ENCODE measurements at regions not wholly inside any gene's neighbourhood (a gene's known extent, or its start where the extent isn't known, plus 50 kb on each side); places are given as distances from the start of the nearest gene placed in this dataset.

DNA sequence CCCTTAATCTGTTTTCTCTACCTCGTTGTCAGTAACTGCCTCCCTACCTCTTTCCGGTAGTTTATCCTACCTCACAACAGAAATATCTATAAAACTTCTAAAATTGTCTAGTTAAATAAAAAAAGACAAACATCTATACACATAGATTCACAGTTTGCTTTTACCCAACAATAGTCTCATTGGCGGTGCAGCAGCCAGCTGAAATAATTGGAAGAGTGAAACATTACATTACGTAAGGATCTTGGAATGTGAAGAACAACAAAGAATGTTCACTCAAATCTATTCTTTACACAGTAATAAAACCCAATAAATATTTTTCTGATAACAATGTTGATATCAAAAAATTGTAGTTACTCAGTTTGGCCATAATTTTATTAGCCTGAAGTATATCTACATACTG lies 115.5 kb upstream of the ARPP21 start:
- DNase-seq = no peak
- Mint-ChIP-seq H3K36me3 (ENCODE audit: low read depth) (no peaks in the 10 kb centered on the region), H3K4me3 (no peak overlapping the region), H3K27me3 (ENCODE audit: insufficient read depth) (no peaks in the 10 kb centered on the region; the same call in 1 of the 2 replicates), H3K9me3 (peaks cover 36% of the 10 kb centered on the region), H3K27ac (no peak overlapping the region), H3K4me1 (ENCODE audit: low read depth) (no peaks in the 10 kb centered on the region)
- TF ChIP-seq, protein P1, sequence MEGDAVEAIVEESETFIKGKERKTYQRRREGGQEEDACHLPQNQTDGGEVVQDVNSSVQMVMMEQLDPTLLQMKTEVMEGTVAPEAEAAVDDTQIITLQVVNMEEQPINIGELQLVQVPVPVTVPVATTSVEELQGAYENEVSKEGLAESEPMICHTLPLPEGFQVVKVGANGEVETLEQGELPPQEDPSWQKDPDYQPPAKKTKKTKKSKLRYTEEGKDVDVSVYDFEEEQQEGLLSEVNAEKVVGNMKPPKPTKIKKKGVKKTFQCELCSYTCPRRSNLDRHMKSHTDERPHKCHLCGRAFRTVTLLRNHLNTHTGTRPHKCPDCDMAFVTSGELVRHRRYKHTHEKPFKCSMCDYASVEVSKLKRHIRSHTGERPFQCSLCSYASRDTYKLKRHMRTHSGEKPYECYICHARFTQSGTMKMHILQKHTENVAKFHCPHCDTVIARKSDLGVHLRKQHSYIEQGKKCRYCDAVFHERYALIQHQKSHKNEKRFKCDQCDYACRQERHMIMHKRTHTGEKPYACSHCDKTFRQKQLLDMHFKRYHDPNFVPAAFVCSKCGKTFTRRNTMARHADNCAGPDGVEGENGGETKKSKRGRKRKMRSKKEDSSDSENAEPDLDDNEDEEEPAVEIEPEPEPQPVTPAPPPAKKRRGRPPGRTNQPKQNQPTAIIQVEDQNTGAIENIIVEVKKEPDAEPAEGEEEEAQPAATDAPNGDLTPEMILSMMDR (IDR thresholded peaks at IDR 0.05) = no peak

DNA sequence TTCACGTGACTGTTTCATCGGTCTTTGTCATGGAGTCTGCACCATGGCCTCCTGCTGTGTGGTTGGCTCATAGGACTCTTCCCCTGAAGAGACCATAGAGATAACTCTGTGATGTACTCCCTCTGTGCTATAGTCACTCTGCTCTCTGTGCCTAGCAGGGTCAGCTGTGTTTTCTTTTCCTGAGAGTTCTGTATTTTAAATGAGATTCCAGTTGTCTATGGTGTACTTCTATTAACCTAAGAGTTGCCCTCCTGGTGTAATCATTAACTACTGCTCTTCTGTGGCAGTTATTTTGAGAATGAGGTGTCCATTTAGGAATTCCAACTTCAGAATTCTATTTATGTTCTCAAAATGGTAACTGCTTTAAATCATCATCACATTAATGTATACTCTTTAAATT lies 114.5 kb upstream of the ARPP21 start:
- no peaks in the 10 kb centered on the region for H3K4me1 Mint-ChIP-seq (ENCODE audit: low read depth)
- H3K36me3 Mint-ChIP-seq (ENCODE audit: low read depth) = no peaks in the 10 kb centered on the region
- no peak overlapping the region for H3K27ac Mint-ChIP-seq
- H3K27me3 Mint-ChIP-seq (ENCODE audit: insufficient read depth) = no peaks in the 10 kb centered on the region
- TF ChIP-seq, protein P1 (IDR thresholded peaks at IDR 0.05) = no peak
- H3K4me3 Mint-ChIP-seq = no peak overlapping the region
- peaks cover 37% of the 10 kb centered on the region for H3K9me3 Mint-ChIP-seq
- no peak for DNase-seq

DNA sequence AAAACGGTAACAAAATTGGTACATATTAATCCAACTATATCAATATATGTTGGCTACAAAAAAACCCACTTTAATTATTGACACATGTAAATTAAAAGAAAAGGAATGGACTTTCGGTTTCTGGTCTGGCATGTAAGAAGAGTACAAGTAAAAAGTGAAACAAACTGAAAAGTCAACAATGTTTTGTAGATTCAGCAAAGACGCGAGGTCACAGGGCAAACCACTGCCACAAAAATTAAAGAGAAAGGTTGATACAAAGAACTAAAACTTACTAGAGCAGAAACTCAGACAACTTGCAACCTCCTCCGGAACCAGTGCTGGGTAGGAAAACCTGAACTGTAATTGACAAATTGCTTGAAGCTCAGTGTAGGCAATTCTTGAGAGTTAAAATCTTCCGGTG lies 110.6 kb upstream of the ARPP21 start:
- no peaks in the 10 kb centered on the region for H3K4me1 Mint-ChIP-seq (ENCODE audit: low read depth)
- H3K27me3 Mint-ChIP-seq (ENCODE audit: insufficient read depth) = no peaks in the 10 kb centered on the region
- no peaks in the 10 kb centered on the region; the same call in 1 of the 2 replicates for H3K36me3 Mint-ChIP-seq (ENCODE audit: low read depth)
- no peak overlapping the region for H3K27ac Mint-ChIP-seq
- TF ChIP-seq, protein P1 (IDR thresholded peaks at IDR 0.05) = no peak
- DNase-seq = no peak
- no peak overlapping the region for H3K4me3 Mint-ChIP-seq
- H3K9me3 Mint-ChIP-seq = peaks cover 31% of the 10 kb centered on the region

DNA sequence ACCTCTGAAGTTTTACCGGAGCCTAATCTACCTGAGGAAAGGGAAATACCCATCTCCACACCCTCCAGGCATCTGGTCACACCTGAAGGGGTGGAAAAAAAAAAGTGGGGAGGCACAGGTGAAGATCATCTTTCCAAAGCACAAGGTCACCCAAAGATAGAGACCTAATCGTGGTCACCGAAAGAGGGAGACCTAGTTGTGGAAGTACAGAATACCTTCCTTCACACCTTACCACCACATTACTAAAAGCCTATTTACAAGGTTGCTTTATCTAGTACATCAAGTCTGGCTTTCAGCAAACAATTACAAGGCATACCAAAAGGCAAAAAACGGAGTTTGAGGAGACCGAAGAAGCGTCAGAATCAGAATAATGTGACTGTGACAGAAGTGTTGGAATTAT lies 110.0 kb upstream of the ARPP21 start:
- Mint-ChIP-seq H3K4me3 (no peak overlapping the region), H3K27me3 (ENCODE audit: insufficient read depth) (no peaks in the 10 kb centered on the region), H3K9me3 (peaks cover 34% of the 10 kb centered on the region), H3K4me1 (ENCODE audit: low read depth) (no peaks in the 10 kb centered on the region), H3K27ac (no peak overlapping the region), H3K36me3 (ENCODE audit: low read depth) (no peaks in the 10 kb centered on the region; the same call in 1 of the 2 replicates)
- TF ChIP-seq, protein P1 (IDR thresholded peaks at IDR 0.05) = no peak
- no peak for DNase-seq

DNA sequence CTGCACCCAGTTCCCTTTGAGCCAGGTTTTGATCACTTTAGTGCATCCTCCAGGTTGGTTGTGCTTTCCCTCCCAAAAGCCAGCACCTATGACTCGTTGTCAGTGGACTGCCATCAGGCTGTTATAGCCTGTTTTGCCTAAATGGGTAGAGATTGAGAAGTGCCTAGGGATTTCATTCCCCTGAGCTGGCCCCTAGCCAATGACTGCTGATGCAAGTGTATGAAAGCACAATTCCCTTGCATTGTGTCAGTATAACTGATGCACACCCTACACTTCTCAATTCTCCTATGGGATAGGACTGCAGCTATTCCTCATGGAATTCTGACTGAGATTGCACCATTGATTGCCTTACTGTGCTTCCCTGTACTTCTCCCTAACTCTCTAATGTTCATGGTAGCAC lies 102.1 kb upstream of the ARPP21 start:
- H3K36me3 Mint-ChIP-seq (ENCODE audit: low read depth) = no peaks in the 10 kb centered on the region
- TF ChIP-seq, protein P1 (IDR thresholded peaks at IDR 0.05) = no peak
- DNase-seq = no peak
- no peaks in the 10 kb centered on the region for H3K4me1 Mint-ChIP-seq (ENCODE audit: low read depth)
- H3K27me3 Mint-ChIP-seq (ENCODE audit: insufficient read depth) = no peaks in the 10 kb centered on the region
- no peak overlapping the region for H3K27ac Mint-ChIP-seq
- peaks cover 25% of the 10 kb centered on the region for H3K9me3 Mint-ChIP-seq
- H3K4me3 Mint-ChIP-seq = no peak overlapping the region

DNA sequence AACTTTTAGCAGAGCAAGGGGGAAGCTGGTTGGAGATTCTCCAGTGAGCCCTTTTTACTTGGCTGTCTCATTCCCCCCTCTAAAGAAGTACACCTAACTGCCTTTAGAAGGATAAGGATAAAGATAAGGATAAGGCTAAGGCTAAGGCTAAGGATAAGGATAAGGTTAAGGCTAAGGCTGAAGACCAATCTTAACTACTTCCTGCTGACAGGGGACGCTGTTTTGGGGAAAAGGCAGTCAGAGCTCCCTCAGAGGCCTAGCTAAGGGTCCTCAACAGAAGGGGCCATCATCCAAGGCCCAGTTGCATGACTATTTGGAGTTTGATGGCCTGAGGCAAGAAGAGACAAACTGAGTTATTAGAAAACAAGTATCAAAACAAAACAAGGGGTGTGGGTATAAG lies 94.3 kb upstream of the ARPP21 start:
- Mint-ChIP-seq H3K9me3 (peaks cover 39% of the 10 kb centered on the region), H3K4me1 (ENCODE audit: low read depth) (no peaks in the 10 kb centered on the region), H3K27me3 (ENCODE audit: insufficient read depth) (no peaks in the 10 kb centered on the region), H3K4me3 (no peak overlapping the region), H3K27ac (no peak overlapping the region), H3K36me3 (ENCODE audit: low read depth) (no peaks in the 10 kb centered on the region)
- TF ChIP-seq, protein P1 (IDR thresholded peaks at IDR 0.05) = no peak
- no peak for DNase-seq
